ENCODE measurements at regions not wholly inside any gene's neighbourhood (a gene's known extent, or its start where the extent isn't known, plus 50 kb on each side); places are given as distances from the start of the nearest gene placed in this dataset.

- Histone ChIP-seq H3K27ac (ENCODE audit: low read depth in 1 of 2, low read length in 1 of 2) (no peak overlapping the region), H3K4me1 (ENCODE audit: control insufficient read depth in 5 of 5, insufficient read depth in 5 of 5, low read length in 5 of 5) (no peaks in the 10 kb centered on the region), H3K9ac (ENCODE audit: insufficient read depth in 1 of 2, low read length in 2 of 2) (no peak overlapping the region), H3K36me3 (ENCODE audit: control insufficient read depth in 4 of 4, insufficient read depth in 4 of 4, low read length in 4 of 4) (no peaks in the 10 kb centered on the region), H3K4me3 (no peak overlapping the region), H3K9me3 (ENCODE audit: control insufficient read depth in 4 of 4, insufficient read depth in 3 of 4, low read length in 3 of 4) (peaks cover 0 to under 1% (median 0%) of the 10 kb centered on the region in 4 donors), H3K27me3 (ENCODE audit: control insufficient read depth in 3 of 3, insufficient read depth in 3 of 3, low read length in 2 of 3) (no peaks in the 10 kb centered on the region)
- TF ChIP-seq CTCF (IDR thresholded peaks at IDR 0.05; ENCODE audit: control extremely low read depth, extremely low read depth), result no peak
- WGBS, 2 donors, result 49 to 52% methylated on average over 3 of the region's 3 CpGs
- DNase-seq (no peak), ATAC-seq (ENCODE audit: insufficient read depth, low FRiP score) (no peak)
Observed at GRCh38 chr14:56524971-56525677, 54.5 kb upstream of the TMEM260 start.

- H3K4me3 ChIP-seq, result no peak overlapping the region
- DNase-seq (peak in 1 of 3 donors; percentile 6), ATAC-seq (ENCODE audit: insufficient read depth, low FRiP score) (no peak)
- H3K4me1 ChIP-seq (ENCODE audit: control insufficient read depth in 5 of 5, insufficient read depth in 5 of 5, low read length in 5 of 5), result no peaks in the 10 kb centered on the region
- no peak for TF ChIP-seq CTCF (IDR thresholded peaks at IDR 0.05; ENCODE audit: control extremely low read depth, extremely low read depth)
- no peak overlapping the region for H3K27ac ChIP-seq (ENCODE audit: low read depth in 1 of 2, low read length in 1 of 2)
- H3K9me3 ChIP-seq (ENCODE audit: control insufficient read depth in 4 of 4, insufficient read depth in 3 of 4, low read length in 3 of 4), result no peaks in the 10 kb centered on the region
- WGBS, 2 donors, result 49 to 56% methylated on average over 4 of the region's 4 CpGs
- no peak overlapping the region for H3K9ac ChIP-seq (ENCODE audit: insufficient read depth in 1 of 2, low read length in 2 of 2)
- H3K36me3 ChIP-seq (ENCODE audit: control insufficient read depth in 4 of 4, insufficient read depth in 4 of 4, low read length in 4 of 4), result no peaks in the 10 kb centered on the region
- no peaks in the 10 kb centered on the region for H3K27me3 ChIP-seq (ENCODE audit: control insufficient read depth in 3 of 3, insufficient read depth in 3 of 3, low read length in 2 of 3)
Observed at GRCh38 chr14:56528927-56529326, 50.7 kb upstream of the TMEM260 start.
